Neural progenitor cell (in vitro differentiated cells): ENCODE measurements at regions not wholly inside any gene's neighbourhood (a gene's known extent, or its start where the extent isn't known, plus 50 kb on each side); places are given as distances from the start of the nearest gene placed in this dataset.

ENCODE experiments used
- CTCF ChIP-seq: fragments of 200-600 bp; sonication (generic); IDR thresholded peaks from 2 replicates; pipeline ENCODE4 v1.5.1; 2017; ENCODE audit warnings: antibody characterized with exemption, mild to moderate bottlenecking
- EZH2 ChIP-seq: fragments of 200-600 bp; sonication (generic); IDR thresholded peaks from 2 replicates; pipeline ENCODE4 v1.6.1; 2017; ENCODE audit warnings: antibody characterized with exemption, mild to moderate bottlenecking, moderate library complexity

GRCh38 chr2:195477996-195478382, 179.0 kb upstream of the SLC39A10 start:
- no peak for TF ChIP-seq CTCF
- TF ChIP-seq EZH2, result no peak
